GM10266 (cell line): ENCODE measurements at regions not wholly inside any gene's neighbourhood (a gene's known extent, or its start where the extent isn't known, plus 50 kb on each side); places are given as distances from the start of the nearest gene placed in this dataset.

Source experiments
- DNase-seq: peaks from one replicate; pipeline ENCODE4 v3.0.0; 2012; ENCODE audit errors: extremely low spot score
- TF ChIP-seq, protein P1 (sequence below): IDR thresholded peaks from 2 replicates; pipeline ENCODE4 v1.5.1; 2012; ENCODE audit warnings: mild to moderate bottlenecking, low read depth; ENCODE audit not compliant: control insufficient read depth, insufficient read depth; ENCODE audit errors: missing control alignments

DNA sequence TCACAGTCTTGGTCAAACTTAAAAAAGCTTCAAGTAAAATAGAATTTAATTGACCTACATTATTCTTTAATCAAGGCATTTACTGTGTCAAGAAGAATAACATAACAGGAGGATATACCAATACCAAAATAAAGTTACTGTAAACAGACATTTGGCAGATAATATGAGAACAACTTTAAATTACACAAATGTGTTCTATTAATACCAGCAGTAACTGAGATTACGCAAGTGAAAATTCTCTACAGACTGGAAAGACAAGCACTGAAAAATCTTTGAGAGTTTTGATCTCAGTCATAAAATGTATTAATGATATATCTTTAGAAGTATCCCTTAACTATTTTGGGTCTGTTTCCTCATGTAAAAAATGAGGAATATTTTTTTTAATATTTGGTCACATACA is 169.2 kb upstream of the SOX5 start:
- TF ChIP-seq, protein P1, sequence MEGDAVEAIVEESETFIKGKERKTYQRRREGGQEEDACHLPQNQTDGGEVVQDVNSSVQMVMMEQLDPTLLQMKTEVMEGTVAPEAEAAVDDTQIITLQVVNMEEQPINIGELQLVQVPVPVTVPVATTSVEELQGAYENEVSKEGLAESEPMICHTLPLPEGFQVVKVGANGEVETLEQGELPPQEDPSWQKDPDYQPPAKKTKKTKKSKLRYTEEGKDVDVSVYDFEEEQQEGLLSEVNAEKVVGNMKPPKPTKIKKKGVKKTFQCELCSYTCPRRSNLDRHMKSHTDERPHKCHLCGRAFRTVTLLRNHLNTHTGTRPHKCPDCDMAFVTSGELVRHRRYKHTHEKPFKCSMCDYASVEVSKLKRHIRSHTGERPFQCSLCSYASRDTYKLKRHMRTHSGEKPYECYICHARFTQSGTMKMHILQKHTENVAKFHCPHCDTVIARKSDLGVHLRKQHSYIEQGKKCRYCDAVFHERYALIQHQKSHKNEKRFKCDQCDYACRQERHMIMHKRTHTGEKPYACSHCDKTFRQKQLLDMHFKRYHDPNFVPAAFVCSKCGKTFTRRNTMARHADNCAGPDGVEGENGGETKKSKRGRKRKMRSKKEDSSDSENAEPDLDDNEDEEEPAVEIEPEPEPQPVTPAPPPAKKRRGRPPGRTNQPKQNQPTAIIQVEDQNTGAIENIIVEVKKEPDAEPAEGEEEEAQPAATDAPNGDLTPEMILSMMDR, result no peak
- no peak for DNase-seq

DNA sequence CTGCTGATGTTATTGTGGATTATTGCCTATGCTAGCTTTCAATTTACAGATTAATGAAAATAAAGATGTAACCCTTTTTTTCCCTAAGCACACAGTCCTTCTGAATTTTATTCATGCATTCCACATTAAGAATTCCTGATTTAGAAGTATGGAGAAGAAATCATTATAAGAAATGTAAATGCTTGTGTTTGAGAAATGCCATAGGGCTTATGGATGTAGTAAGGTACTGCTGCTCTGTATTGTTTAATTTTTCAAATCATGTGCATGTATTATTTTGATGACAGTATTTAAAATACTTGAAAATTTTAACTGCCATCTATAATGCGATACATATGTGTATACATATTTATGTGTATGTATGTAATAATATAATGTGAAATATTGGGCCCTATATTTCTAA is 167.1 kb upstream of the SOX5 start:
- no peak for DNase-seq
- TF ChIP-seq, protein P1, result no peak

DNA sequence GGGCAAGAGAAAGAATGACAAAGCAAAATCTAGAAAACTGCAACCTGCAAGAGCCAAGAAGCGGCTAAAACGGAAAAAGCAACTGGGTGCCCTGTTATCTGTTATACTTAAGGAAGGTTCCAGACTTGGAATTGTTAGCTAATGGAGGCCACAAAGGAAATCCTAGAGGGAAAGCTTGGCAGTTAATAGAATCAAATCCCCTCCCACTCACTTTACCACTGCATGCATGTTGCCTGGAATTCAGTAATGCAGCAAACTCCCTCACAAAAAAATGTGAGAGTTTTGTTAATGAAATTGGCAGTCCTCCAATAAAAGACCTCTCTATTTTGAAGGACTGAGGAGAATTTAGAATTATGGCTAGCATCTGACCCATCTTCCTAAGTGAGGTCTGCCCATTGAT is 164.2 kb upstream of the SOX5 start:
- DNase-seq, result no peak
- TF ChIP-seq, protein P1, result no peak

DNA sequence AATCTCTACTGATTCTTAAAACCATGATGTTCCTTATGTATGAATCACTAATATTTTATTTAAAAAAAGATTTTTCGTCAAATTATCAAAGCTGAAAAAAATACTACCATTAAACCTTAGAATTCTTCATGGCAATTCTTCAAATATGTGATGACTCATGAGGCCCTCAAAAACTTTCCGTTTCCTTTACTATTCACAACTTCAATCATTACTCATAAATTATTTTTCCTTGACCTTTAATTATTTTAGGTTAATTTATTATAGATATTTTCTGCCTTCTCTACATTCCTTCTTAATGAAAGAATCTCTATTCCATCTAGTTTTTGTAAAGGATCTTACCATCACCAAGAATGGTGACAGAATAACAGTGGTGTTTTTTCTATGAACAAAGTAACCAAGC is 162.1 kb upstream of the SOX5 start:
- no peak for DNase-seq
- TF ChIP-seq, protein P1, result no peak

DNA sequence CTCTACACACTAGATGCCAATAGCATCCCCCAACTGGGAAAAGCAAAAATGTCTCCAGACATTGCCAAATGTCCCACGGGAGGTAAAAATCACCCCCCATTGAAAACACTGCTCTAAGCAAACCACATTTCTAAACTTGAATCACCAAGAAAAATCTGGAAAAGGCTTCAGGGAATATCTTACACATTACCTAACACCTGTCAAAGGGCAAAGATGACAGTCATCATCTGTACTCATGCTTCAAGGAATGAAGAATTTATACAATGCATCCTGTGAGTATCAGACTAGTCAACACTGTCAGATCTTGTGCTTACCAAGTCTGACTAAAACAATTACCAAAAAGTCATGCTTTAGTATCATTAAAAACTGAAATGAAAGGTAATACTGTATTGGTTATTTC is 161.6 kb upstream of the SOX5 start:
- no peak for DNase-seq
- TF ChIP-seq, protein P1, result no peak

DNA sequence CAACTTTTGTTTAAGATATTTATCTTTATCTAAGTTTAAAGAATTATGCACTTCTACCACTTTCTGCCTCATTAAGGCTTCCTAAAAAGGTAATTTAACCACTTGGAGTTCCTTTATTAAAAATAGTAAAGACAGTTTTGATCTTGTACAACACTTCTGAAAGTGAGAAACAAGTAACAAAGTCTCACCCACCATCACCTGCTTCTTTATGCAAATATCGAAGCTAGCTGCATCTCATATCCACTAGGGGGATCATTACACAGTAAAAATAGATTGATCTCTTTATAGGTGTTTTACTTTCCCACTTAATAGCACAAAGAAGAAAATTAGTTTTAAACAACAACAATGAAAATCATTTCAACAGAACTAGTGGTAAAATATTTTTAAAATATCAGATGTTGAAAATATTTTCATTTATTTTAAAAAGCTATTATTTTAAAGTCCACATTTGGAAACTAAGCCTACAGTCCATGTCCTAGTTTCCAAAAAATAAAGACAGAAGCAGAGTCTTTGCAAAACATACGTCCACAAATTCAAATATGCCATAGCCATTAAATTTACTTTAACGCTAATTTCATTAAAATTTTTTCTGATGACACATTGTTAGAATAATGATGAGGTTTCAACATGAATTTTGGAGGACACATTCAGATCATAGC is 160.0 kb upstream of the SOX5 start:
- peak; percentile 42 for DNase-seq
- TF ChIP-seq, protein P1, result peak; percentile 49

DNA sequence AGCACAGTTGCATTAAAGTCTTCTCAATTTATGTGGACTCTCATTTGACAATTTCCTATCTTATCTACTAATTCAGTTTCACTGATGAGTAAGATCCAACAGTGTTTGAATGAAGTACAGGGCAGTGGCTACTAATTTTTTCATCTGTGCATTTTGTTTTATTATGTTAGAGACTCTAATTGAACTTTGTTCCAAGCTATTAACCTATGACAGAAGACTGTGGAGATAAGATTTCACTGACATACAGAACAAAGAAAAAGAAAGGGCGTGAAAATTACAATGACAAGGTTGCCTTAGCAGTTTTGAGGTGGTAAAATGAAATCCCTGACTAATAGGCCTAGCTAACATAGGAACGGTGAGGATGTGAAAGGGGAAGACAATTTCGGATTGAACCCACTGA is 153.2 kb upstream of the SOX5 start:
- DNase-seq, result no peak
- TF ChIP-seq, protein P1, result no peak
